Cardiac fibroblast (primary cell): ENCODE measurements at regions not wholly inside any gene's neighbourhood (a gene's known extent, or its start where the extent isn't known, plus 50 kb on each side); places are given as distances from the start of the nearest gene placed in this dataset.

Experiments
- DNase-seq, 2 donors: peaks; one replicate each; pipeline versions ENCODE4 v3.0.0 to v3.0.0-alpha.2; 2010; ENCODE audit warnings: low read depth in 2 of 2
- H3K4me3 ChIP-seq, 2 donors: replicated peaks in 1 of 2; 1 replicate in 1 of 2; 2 replicates in 1 of 2; pipeline ENCODE4 v1.5.1; 2011; ENCODE audit warnings: low read depth in 2 of 2, low read length in 2 of 2, mild to moderate bottlenecking in 2 of 2, moderate library complexity in 1 of 2
- CTCF ChIP-seq: IDR thresholded peaks from one replicate; pipeline ENCODE4 v1.5.1; 2011; ENCODE audit warnings: low read depth, mild to moderate bottlenecking, low read length, inconsistent platforms

- no peak for TF ChIP-seq CTCF
- no peak overlapping the region for H3K4me3 ChIP-seq
- peak; percentile 53 to 98 for DNase-seq
Measured at GRCh38 chr1:45272913-45273371, 53.8 kb upstream of the HPDL start.

GRCh38 chr1:45275054-45275453 is 51.6 kb upstream of the HPDL start:
- H3K4me3 ChIP-seq, result no peak overlapping the region
- no peak for TF ChIP-seq CTCF
- peak; percentile 12 to 22 for DNase-seq
